Skeletal muscle tissue (tissue), 3 donors: ENCODE measurements at regions not wholly inside any gene's neighbourhood (a gene's known extent, or its start where the extent isn't known, plus 50 kb on each side); places are given as distances from the start of the nearest gene placed in this dataset.

Source experiments
- H3K27ac ChIP-seq: one replicate; pipeline ENCODE4 v1.7.0; 2013; ENCODE audit warnings: mild to moderate bottlenecking, low read depth, low read length, inconsistent platforms
- H3K27me3 ChIP-seq, 3 donors: one replicate each; pipeline ENCODE4 v1.7.0; 2013; ENCODE audit warnings: low read length in 3 of 3; ENCODE audit not compliant: control insufficient read depth in 3 of 3, insufficient read depth in 3 of 3
- H3K36me3 ChIP-seq, 3 donors: one replicate each; pipeline ENCODE4 v1.7.0; 2013; ENCODE audit warnings: low read length in 3 of 3; ENCODE audit not compliant: control insufficient read depth in 3 of 3, insufficient read depth in 3 of 3
- H3K4me1 ChIP-seq, 3 donors: one replicate each; pipeline ENCODE4 v1.7.0; 2013; ENCODE audit warnings: low read length in 3 of 3, mild to moderate bottlenecking in 3 of 3; ENCODE audit not compliant: control insufficient read depth in 3 of 3, insufficient read depth in 3 of 3
- H3K4me3 ChIP-seq, 3 donors: one replicate each; pipeline ENCODE4 v1.7.0; 2013; ENCODE audit warnings: low read length in 3 of 3
- H3K9ac ChIP-seq, 3 donors: one replicate each; pipeline ENCODE4 v1.7.0; 2013; ENCODE audit warnings: low read length in 3 of 3, mild to moderate bottlenecking in 3 of 3, moderate library complexity in 2 of 3, low read depth in 1 of 3
- H3K9me3 ChIP-seq, 3 donors: one replicate each; pipeline ENCODE4 v1.7.0; 2013; ENCODE audit warnings: low read length in 3 of 3; ENCODE audit not compliant: control insufficient read depth in 3 of 3
- donor health status: Osteomylitis.

DNA sequence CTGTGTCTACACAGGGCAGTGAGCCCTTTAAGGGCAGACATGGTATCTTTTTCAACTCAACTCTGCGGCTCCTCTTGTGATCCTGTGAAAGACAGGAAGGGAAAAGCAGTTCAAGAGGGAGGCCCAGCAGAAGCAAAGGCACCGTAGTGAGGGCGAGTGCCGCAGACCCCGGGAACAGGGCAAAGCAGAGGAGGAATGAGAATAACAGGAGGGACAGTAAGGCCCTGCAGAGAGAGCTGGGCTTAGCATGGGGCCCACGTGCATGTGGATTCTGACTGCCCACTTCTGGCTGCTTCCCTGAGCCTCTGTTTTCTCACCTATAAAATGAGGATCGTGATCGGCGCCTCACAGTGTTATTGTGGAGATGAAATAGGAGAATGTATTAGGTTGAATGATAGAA lies 409.3 kb downstream of the PTPRU start:
- Histone ChIP-seq H3K9ac (no peak overlapping the region), H3K4me1 (no peaks in the 10 kb centered on the region), H3K27ac (no peak overlapping the region), H3K36me3 (no peaks in the 10 kb centered on the region), H3K27me3 (peaks cover 0 to 10% (median 10%) of the 10 kb centered on the region in 3 donors), H3K9me3 (no peaks in the 10 kb centered on the region), H3K4me3 (no peak overlapping the region)

DNA sequence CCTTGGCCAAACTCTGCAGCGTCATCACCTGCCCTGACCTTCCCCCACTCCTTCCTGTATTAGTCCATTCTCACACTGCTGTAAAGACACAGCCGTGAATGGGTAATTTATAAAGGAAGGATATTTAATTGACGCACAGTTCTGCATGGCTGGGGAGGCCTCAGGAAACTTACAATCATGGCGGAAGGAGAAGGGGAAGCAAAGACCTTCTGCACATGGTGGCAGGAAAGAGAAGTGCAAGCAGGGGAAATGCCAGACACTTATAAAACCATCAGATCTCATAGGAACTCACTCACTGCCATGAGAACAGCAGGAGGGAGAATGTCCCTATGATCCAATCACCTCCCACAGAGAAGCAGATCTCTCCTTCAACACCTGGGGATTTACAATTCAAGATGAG lies 408.5 kb downstream of the PTPRU start:
- no peak overlapping the region for H3K4me3 ChIP-seq
- no peaks in the 10 kb centered on the region for H3K4me1 ChIP-seq
- no peaks in the 10 kb centered on the region for H3K9me3 ChIP-seq
- H3K9ac ChIP-seq: no peak overlapping the region
- H3K27ac ChIP-seq: no peak overlapping the region
- H3K36me3 ChIP-seq: no peaks in the 10 kb centered on the region
- peaks cover 0 to 10% (median 7%) of the 10 kb centered on the region in 3 donors for H3K27me3 ChIP-seq

DNA sequence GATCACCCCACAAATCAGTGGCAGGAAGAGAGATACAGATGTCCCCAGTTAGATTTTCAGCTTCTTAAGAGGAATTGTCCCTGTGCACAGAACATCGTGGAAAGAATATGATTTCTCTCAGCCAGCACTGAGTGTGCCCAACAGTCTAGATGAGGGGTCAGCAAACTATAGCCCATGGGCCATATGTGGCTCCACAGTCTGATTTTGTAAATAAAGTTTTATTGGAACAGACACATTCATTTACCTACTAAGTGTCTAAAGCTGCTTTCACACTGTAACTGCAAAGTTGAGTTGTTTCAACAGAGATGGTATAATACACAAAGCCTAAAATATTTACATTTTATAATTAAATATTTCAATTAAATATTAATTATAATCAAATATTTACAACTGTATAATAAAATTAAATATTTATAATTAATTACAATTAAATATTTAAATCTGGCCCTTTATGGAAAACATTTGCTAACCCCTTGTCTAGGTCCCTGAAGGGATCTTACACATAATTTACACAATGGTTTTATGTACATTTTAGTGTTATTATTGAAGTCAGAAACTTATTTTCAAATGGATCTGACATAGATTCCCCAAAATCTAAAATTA lies 407.6 kb downstream of the PTPRU start:
- Histone ChIP-seq H3K27ac (no peak overlapping the region), H3K27me3 (peaks cover 0 to 4% (median 2%) of the 10 kb centered on the region in 3 donors)

DNA sequence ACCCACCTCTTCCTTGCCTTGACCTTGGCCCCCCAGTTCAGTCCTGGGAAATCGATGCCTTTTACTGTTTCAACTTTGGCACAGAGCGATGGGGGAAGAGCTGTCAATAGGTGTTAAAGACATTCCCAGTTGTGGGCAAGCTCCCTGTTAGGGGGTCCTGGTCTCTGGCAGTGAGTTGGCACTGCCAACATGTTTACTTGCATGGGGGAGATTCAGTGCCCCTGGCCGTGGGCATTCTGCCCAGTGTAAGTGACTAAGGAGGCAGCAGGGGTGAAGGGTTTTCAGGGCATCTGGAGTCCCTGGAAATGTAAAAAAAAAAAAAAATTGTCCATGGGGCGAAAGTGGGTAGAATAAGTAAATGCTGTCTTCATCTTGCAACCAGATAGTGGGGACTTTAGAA lies 407.0 kb downstream of the PTPRU start:
- Histone ChIP-seq H3K4me3 (no peak overlapping the region), H3K27me3 (peaks cover 0 to 4% (median 0%) of the 10 kb centered on the region in 3 donors), H3K27ac (no peak overlapping the region), H3K9ac (no peak overlapping the region), H3K36me3 (no peaks in the 10 kb centered on the region), H3K9me3 (no peaks in the 10 kb centered on the region), H3K4me1 (no peaks in the 10 kb centered on the region)

More for the DNA sequence above, 407.6 kb downstream of the PTPRU start:
- Histone ChIP-seq H3K9ac (no peak overlapping the region), H3K9me3 (no peaks in the 10 kb centered on the region), H3K4me3 (no peak overlapping the region), H3K36me3 (no peaks in the 10 kb centered on the region), H3K4me1 (no peaks in the 10 kb centered on the region)

DNA sequence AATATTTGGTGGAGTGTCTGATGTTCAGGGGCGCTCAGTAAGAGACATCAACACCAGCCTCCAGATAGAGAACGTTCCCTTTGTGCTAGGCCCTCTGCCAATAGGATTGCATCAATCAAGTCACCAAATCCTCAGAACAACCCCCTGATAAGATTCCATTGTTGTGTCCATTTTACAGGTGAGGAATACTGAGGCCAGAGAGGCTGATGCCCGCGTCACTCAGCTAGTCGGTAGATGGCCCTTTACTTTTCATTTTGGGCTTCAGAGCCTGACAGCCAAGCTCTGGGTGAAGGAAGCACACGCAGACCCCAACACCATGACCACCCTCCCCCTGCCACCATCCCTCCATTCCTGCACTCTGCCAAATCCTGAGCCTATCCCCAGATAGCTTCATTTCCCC lies 406.2 kb downstream of the PTPRU start:
- no peaks in the 10 kb centered on the region for H3K9me3 ChIP-seq
- no peak overlapping the region for H3K9ac ChIP-seq
- H3K27me3 ChIP-seq: peaks cover 0 to 4% (median 0%) of the 10 kb centered on the region in 3 donors
- H3K27ac ChIP-seq: no peak overlapping the region
- H3K4me1 ChIP-seq: no peaks in the 10 kb centered on the region
- no peak overlapping the region for H3K4me3 ChIP-seq
- H3K36me3 ChIP-seq: no peaks in the 10 kb centered on the region

DNA sequence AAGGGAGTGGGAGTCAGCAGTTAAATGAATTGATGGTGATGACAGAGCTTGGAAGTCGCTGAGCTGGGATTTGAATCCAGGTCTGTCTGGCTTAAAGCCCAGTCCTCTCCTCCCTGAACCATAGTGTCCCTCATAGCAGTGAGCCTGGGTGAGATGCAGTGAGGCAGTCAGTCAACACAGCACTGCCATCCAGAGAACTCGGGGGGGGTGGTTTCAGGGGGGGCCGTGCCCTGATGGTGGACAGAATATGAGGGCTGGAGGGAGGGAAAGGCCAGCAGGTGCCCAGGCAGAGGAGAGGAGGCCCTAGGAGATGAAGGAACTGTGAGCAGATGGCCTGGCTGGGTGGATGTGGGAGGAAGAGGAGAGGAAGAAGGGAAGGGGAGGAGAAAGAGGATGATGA lies 405.6 kb downstream of the PTPRU start:
- no peak overlapping the region for H3K4me3 ChIP-seq
- H3K27me3 ChIP-seq: peaks cover 0 to 4% (median 0%) of the 10 kb centered on the region in 3 donors
- no peaks in the 10 kb centered on the region for H3K9me3 ChIP-seq
- no peak overlapping the region for H3K9ac ChIP-seq
- H3K36me3 ChIP-seq: no peaks in the 10 kb centered on the region
- H3K4me1 ChIP-seq: no peaks in the 10 kb centered on the region
- H3K27ac ChIP-seq: no peak overlapping the region

DNA sequence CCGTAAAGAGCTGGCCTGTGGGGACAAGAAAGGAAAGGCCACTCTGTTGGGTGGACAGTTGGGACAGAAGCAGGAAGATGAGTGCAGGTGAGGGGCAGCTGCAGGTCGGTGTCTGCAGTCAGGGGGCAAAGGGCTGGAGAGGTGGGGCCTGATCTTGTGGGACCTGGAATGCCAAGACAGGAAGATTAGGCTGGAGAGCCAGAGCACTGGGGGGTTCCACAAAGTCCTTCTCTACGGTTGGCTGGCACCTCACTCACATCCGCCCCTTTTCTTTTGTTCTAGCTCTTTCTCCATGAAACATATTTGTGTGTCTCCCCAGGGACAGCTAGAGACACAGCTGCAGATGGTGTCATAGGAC lies 404.1 kb downstream of the PTPRU start:
- Histone ChIP-seq H3K9me3 (no peaks in the 10 kb centered on the region), H3K9ac (no peak overlapping the region), H3K36me3 (no peaks in the 10 kb centered on the region), H3K27ac (no peak overlapping the region), H3K4me1 (no peaks in the 10 kb centered on the region), H3K27me3 (peaks cover 0 to 3% (median 2%) of the 10 kb centered on the region in 3 donors), H3K4me3 (no peak overlapping the region)

DNA sequence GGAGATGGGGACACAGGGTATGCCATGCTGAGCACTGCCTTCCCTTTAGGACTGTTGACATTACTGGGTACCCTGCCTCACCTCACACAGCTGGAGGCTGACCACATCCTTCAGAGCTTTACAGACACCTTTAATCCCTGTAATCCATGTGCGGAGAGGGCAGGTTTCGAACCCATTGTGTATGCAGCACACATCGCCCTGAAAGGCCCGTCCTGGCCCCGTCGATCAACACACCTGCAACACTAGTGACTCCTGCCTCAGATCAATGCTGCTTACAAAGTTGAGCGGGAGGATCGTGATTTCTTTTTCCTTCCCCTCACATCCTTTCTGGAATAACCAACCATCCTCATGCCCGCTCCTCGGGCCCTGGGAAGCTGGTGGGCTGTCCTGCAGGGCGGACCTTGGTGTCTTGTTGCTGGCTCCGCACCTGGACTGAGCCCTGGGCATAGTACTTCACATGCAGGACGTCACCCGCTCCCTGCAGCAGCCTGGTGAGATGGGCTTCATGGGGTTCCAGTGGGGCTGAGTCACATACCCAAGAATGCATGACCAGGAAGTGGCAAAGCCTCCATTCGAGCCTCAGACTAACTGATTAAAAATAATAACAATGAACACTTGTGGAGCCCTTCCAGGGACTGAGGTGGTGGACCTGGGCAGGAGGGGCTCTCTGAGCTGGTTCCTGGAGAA lies 403.6 kb downstream of the PTPRU start:
- H3K36me3 ChIP-seq: no peaks in the 10 kb centered on the region
- no peak overlapping the region for H3K9ac ChIP-seq
- H3K4me3 ChIP-seq: no peak overlapping the region
- no peak overlapping the region for H3K27ac ChIP-seq
- H3K27me3 ChIP-seq: peaks cover 0 to 7% (median 3%) of the 10 kb centered on the region in 3 donors
- no peaks in the 10 kb centered on the region for H3K9me3 ChIP-seq
- H3K4me1 ChIP-seq: no peaks in the 10 kb centered on the region

DNA sequence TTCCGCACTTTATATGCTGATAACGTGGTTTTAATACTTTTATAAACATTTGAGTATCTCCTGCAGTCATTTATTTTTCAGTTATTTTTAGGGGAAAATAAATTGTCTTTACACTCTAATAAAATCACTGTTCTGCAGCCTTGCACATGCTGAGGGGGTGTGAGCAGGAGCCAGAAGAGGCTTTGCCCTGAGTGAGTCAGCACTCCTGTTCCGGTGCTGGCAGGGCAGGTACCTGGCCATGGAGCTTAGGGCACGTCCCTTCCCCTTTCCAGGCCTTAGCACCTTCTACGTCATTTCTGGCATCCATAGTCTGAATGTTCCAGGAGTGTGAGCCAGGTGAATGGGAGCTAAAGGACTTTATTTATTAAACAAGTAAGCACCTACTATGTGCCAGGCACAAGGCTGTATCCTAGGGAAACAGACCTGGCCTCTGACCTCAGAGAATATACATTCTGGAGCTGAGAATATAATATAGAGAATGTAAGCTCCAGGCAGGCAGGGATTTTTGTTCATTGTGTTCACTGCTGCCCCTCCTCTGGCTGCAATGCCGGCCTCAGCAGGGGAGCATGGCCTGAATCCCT lies 402.9 kb downstream of the PTPRU start:
- Histone ChIP-seq H3K27ac (no peak overlapping the region), H3K4me3 (no peak overlapping the region), H3K4me1 (peaks cover 0 to 2% (median 1%) of the 10 kb centered on the region in 3 donors), H3K36me3 (no peaks in the 10 kb centered on the region), H3K9me3 (no peaks in the 10 kb centered on the region), H3K9ac (no peak overlapping the region), H3K27me3 (peaks cover 0 to 12% (median 3%) of the 10 kb centered on the region in 3 donors)

DNA sequence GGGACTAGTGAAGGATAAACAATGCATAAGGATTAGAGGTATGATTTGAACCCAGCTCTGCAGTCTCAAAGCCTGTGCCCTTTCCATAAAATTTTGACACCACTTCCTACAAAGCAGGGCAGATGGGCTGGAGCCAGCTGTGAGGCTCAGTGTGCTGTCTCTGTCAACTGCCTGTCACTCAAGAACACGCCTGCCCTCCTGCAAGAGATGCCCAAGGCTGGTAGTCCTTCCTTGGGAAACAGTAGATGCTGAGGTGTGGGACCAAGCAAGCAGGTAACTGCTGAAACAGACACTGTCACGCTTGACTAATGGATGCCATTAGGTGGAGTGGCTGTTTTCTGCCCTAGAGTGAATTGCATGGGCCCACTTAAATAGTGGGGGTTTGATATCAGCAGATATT lies 402.0 kb downstream of the PTPRU start:
- Histone ChIP-seq H3K4me1 (peaks cover 0 to 7% (median 2%) of the 10 kb centered on the region in 3 donors), H3K9ac (no peak overlapping the region), H3K4me3 (no peak overlapping the region), H3K27ac (no peak overlapping the region), H3K27me3 (peaks cover 0 to 12% (median 3%) of the 10 kb centered on the region in 3 donors), H3K36me3 (no peaks in the 10 kb centered on the region), H3K9me3 (no peaks in the 10 kb centered on the region)
